DND-41 (cell line): ENCODE measurements at regions not wholly inside any gene's neighbourhood (a gene's known extent, or its start where the extent isn't known, plus 50 kb on each side); places are given as distances from the start of the nearest gene placed in this dataset.

ENCODE experiments used
- EZH2 ChIP-seq: IDR thresholded peaks from 3 replicates; pipeline ENCODE4 v1.6.1; 2012; ENCODE audit warnings: borderline replicate concordance, low read depth, mild to moderate bottlenecking, moderate library complexity, low read length, inconsistent platforms; ENCODE audit not compliant: severe bottlenecking
- TF ChIP-seq, protein P1 (sequence below): IDR thresholded peaks from 2 replicates; pipeline ENCODE4 v1.5.1; 2012; ENCODE audit warnings: borderline replicate concordance, low read length, moderate library complexity, mild to moderate bottlenecking; ENCODE audit not compliant: poor library complexity, severe bottlenecking; ENCODE audit errors: extremely low read depth

DNA sequence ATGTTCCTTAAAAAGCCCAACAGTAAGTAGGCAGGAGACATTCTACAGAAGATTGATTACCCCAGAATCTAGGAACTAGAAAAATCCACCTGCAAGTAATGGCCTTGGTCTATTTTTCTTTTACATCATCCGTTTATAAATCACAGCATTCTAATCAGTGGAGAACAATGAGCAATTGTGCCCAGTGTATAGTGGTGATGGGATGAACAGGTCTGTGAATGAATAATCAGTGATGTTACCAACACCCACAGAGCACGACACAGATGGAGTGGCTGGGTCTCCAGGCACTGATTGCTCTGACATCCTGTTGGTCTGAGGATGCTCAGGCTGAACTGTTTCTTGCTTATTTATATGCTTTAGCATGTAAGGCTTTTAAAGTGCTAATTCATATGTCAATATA is 1251.2 kb upstream of the CDH8 start:
- TF ChIP-seq, protein P1, sequence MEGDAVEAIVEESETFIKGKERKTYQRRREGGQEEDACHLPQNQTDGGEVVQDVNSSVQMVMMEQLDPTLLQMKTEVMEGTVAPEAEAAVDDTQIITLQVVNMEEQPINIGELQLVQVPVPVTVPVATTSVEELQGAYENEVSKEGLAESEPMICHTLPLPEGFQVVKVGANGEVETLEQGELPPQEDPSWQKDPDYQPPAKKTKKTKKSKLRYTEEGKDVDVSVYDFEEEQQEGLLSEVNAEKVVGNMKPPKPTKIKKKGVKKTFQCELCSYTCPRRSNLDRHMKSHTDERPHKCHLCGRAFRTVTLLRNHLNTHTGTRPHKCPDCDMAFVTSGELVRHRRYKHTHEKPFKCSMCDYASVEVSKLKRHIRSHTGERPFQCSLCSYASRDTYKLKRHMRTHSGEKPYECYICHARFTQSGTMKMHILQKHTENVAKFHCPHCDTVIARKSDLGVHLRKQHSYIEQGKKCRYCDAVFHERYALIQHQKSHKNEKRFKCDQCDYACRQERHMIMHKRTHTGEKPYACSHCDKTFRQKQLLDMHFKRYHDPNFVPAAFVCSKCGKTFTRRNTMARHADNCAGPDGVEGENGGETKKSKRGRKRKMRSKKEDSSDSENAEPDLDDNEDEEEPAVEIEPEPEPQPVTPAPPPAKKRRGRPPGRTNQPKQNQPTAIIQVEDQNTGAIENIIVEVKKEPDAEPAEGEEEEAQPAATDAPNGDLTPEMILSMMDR, result no peak
- TF ChIP-seq EZH2, result no peak
